ENCODE measurements at regions not wholly inside any gene's neighbourhood (a gene's known extent, or its start where the extent isn't known, plus 50 kb on each side); places are given as distances from the start of the nearest gene placed in this dataset.

DNA sequence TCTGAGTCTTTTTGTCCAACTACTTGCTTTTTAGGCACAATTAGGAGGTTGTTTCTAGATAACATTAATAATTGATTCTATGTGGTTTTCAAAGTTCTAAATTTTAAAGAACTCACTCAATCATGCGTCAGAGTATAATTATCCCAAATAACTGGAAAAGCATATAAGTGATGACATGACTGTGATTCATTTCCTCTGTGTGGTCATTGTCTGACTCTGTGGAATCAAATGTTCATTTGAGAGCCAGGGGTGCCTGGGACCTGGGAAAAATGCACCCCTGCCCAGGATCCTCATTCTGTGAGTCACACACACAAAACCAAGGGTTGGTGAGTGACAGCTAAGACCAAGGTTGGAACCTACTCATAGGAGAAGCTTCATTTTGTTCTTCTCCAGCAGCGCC lies 127.1 kb upstream of the MLIP start:
- H3K36me3 ChIP-seq (ENCODE audit: insufficient read depth, low read length), result no peaks in the 10 kb centered on the region
- H3K9ac ChIP-seq (ENCODE audit: low read depth, low read length, poor library complexity, severe bottlenecking), result no peak overlapping the region
- TF ChIP-seq EZH2phosphoT487 (IDR thresholded peaks at IDR 0.05; ENCODE audit: borderline replicate concordance), result no peak
- TF ChIP-seq CTCF (conservative IDR thresholded peaks at IDR 0.05; ENCODE audit: low read length), result no peak
- no peaks in the 10 kb centered on the region for H3K27me3 ChIP-seq (ENCODE audit: insufficient read depth, low read length, poor library complexity, severe bottlenecking)
- no peaks in the 10 kb centered on the region for H3F3A ChIP-seq (ENCODE audit: low read depth)
- no peaks in the 10 kb centered on the region for H4K20me1 ChIP-seq (ENCODE audit: insufficient read depth, low read length, poor library complexity, severe bottlenecking)
- no peaks in the 10 kb centered on the region for H3K4me1 ChIP-seq (ENCODE audit: insufficient read depth, low read length, poor library complexity, severe bottlenecking)
- no peaks in the 10 kb centered on the region for H3K9me2 ChIP-seq (replicated peaks; ENCODE audit: low read depth, low read length)
- no peaks in the 10 kb centered on the region for H3K9me3 ChIP-seq (ENCODE audit: insufficient read depth, low read depth, low read length)
- H3K79me2 ChIP-seq (ENCODE audit: insufficient read depth, low read length), result no peaks in the 10 kb centered on the region
- H3K4me2 ChIP-seq (ENCODE audit: low read depth, low read length, poor library complexity, severe bottlenecking), result no peak overlapping the region
- H3K4me3 ChIP-seq (ENCODE audit: low read length, poor library complexity, severe bottlenecking), result no peak overlapping the region
- H2AFZ ChIP-seq (ENCODE audit: low read length), result no peak overlapping the region

DNA sequence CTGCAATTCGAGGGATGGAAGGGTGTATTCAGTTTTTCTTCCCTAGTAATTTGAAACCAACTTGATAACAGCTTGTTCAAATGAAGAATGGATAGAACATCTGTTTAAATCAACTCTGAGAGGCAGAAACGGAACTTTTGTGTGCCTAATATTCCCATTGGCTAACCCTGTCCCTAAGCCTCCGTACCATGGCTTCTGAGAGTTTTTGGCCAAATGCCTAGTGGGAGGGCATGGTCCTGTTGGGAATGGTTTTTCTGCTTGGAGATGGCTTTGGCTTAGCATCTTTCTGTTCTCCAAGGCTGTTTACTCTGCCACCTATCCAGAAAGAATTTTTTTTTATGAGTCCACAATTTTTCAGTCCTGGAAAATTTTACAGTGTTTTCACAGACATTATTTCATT lies 126.7 kb upstream of the MLIP start:
- Histone ChIP-seq H3F3A (ENCODE audit: low read depth) (no peaks in the 10 kb centered on the region), H3K4me3 (ENCODE audit: low read length, poor library complexity, severe bottlenecking) (no peak overlapping the region), H3K9ac (ENCODE audit: low read depth, low read length, poor library complexity, severe bottlenecking) (no peak overlapping the region), H3K79me2 (ENCODE audit: insufficient read depth, low read length) (no peaks in the 10 kb centered on the region), H3K36me3 (ENCODE audit: insufficient read depth, low read length) (no peaks in the 10 kb centered on the region), H2AFZ (ENCODE audit: low read length) (no peak overlapping the region), H3K9me2 (replicated peaks; ENCODE audit: low read depth, low read length) (no peaks in the 10 kb centered on the region), H4K20me1 (ENCODE audit: insufficient read depth, low read length, poor library complexity, severe bottlenecking) (no peaks in the 10 kb centered on the region), H3K27me3 (ENCODE audit: insufficient read depth, low read length, poor library complexity, severe bottlenecking) (no peaks in the 10 kb centered on the region), H3K4me2 (ENCODE audit: low read depth, low read length, poor library complexity, severe bottlenecking) (no peak overlapping the region), H3K9me3 (ENCODE audit: insufficient read depth, low read depth, low read length) (no peaks in the 10 kb centered on the region), H3K4me1 (ENCODE audit: insufficient read depth, low read length, poor library complexity, severe bottlenecking) (no peaks in the 10 kb centered on the region)
- TF ChIP-seq EZH2phosphoT487 (IDR thresholded peaks at IDR 0.05; ENCODE audit: borderline replicate concordance) (no peak), CTCF (conservative IDR thresholded peaks at IDR 0.05; ENCODE audit: low read length) (no peak)

DNA sequence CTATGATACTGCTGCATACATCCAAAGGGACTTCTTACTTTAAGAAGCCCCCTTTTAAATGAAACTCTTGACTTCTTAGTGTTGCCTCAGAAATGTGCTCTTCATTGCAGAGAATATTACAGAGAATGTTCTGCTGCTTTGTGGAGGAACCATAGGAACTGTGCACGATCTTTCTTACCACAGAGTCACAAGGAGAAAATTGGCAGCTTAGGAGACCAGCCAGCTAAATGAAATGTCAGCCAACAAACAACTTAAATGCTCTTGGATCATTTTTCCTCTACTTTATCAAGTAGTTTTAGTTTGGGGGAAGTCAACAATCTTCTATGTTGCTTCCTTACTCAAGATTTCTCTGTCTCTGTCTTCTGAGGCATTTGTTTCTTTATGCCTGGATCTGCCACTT lies 125.9 kb upstream of the MLIP start:
- no peak overlapping the region; the same call in 1 of the 2 replicates for H2AFZ ChIP-seq (ENCODE audit: low read length)
- H4K20me1 ChIP-seq (ENCODE audit: insufficient read depth, low read length, poor library complexity, severe bottlenecking), result no peaks in the 10 kb centered on the region

More for the DNA sequence above, 125.9 kb upstream of the MLIP start:
- Histone ChIP-seq H3K27me3 (ENCODE audit: insufficient read depth, low read length, poor library complexity, severe bottlenecking) (no peaks in the 10 kb centered on the region), H3K4me1 (ENCODE audit: insufficient read depth, low read length, poor library complexity, severe bottlenecking) (no peaks in the 10 kb centered on the region), H3K36me3 (ENCODE audit: insufficient read depth, low read length) (no peaks in the 10 kb centered on the region), H3K9ac (ENCODE audit: low read depth, low read length, poor library complexity, severe bottlenecking) (no peak overlapping the region), H3K4me2 (ENCODE audit: low read depth, low read length, poor library complexity, severe bottlenecking) (no peak overlapping the region), H3K9me2 (replicated peaks; ENCODE audit: low read depth, low read length) (no peaks in the 10 kb centered on the region), H3F3A (ENCODE audit: low read depth) (no peaks in the 10 kb centered on the region), H3K79me2 (ENCODE audit: insufficient read depth, low read length) (no peaks in the 10 kb centered on the region), H3K4me3 (ENCODE audit: low read length, poor library complexity, severe bottlenecking) (no peak overlapping the region), H3K9me3 (ENCODE audit: insufficient read depth, low read depth, low read length) (no peaks in the 10 kb centered on the region)
- TF ChIP-seq EZH2phosphoT487 (IDR thresholded peaks at IDR 0.05; ENCODE audit: borderline replicate concordance) (no peak), CTCF (conservative IDR thresholded peaks at IDR 0.05; ENCODE audit: low read length) (no peak)

Measured in Loucy (cell line).